Type B pancreatic cell (in vitro differentiated cells): ENCODE measurements at regions not wholly inside any gene's neighbourhood (a gene's known extent, or its start where the extent isn't known, plus 50 kb on each side); places are given as distances from the start of the nearest gene placed in this dataset.

Experiments
- DNase-seq: peaks from one replicate; pipeline ENCODE4 v3.0.0; 2021; ENCODE audit warnings: mixed read lengths; ENCODE audit not compliant: unreplicated experiment; ENCODE audit errors: extremely low spot score
- H3K27ac Mint-ChIP-seq: 2 replicates; pipeline ENCODE4 v1.8.0; 2021; ENCODE audit warnings: mild to moderate bottlenecking, mixed read lengths
- H3K27me3 Mint-ChIP-seq: 2 replicates; pipeline ENCODE4 v1.8.0; 2021; ENCODE audit warnings: mixed read lengths
- H3K36me3 Mint-ChIP-seq: 2 replicates; pipeline ENCODE4 v1.8.0; 2021; ENCODE audit warnings: mixed read lengths
- H3K4me1 Mint-ChIP-seq: one replicate; pipeline ENCODE4 v1.8.0; 2021; ENCODE audit warnings: mixed read lengths; ENCODE audit not compliant: unreplicated experiment
- H3K4me3 Mint-ChIP-seq: 2 replicates; pipeline ENCODE4 v1.8.0; 2021; ENCODE audit warnings: mild to moderate bottlenecking, mixed read lengths
- H3K9me3 Mint-ChIP-seq: 2 replicates; pipeline ENCODE4 v1.8.0; 2021; ENCODE audit warnings: mixed read lengths
- CTCF ChIP-seq: fragments of 200-600 bp; sonication (generic); conservative IDR thresholded peaks from 2 replicates; pipeline ENCODE4 v1.5.0; 2021; ENCODE audit warnings: antibody characterized with exemption, mild to moderate bottlenecking

GRCh38 chr18:46243673-46244072 is 139.5 kb downstream of the HAUS1 start:
- Mint-ChIP-seq H3K9me3 (no peaks in the 10 kb centered on the region), H3K36me3 (peaks cover 9% of the 10 kb centered on the region), H3K27me3 (no peaks in the 10 kb centered on the region), H3K27ac (peak overlapping the region; percentile 24), H3K4me3 (no peak overlapping the region), H3K4me1 (peaks cover under 1% of the 10 kb centered on the region)
- TF ChIP-seq CTCF: no peak
- no peak for DNase-seq

- H3K4me3 Mint-ChIP-seq: no peak overlapping the region
- no peaks in the 10 kb centered on the region for H3K27me3 Mint-ChIP-seq
- H3K4me1 Mint-ChIP-seq: peaks cover 22% of the 10 kb centered on the region
- no peak for TF ChIP-seq CTCF
- DNase-seq: no peak
- no peaks in the 10 kb centered on the region for H3K9me3 Mint-ChIP-seq
- peak overlapping the region; percentile 66 for H3K27ac Mint-ChIP-seq
- peaks cover 22% of the 10 kb centered on the region for H3K36me3 Mint-ChIP-seq
Observed at GRCh38 chr18:46246101-46246500, 141.9 kb downstream of the HAUS1 start.

GRCh38 chr18:46247942-46248341 is 143.8 kb downstream of the HAUS1 start:
- H3K27me3 Mint-ChIP-seq: no peaks in the 10 kb centered on the region
- H3K9me3 Mint-ChIP-seq: no peaks in the 10 kb centered on the region
- H3K4me1 Mint-ChIP-seq: peaks cover 22% of the 10 kb centered on the region
- H3K36me3 Mint-ChIP-seq: peaks cover 22% of the 10 kb centered on the region
- DNase-seq: no peak
- no peak for TF ChIP-seq CTCF
- H3K27ac Mint-ChIP-seq: peak overlapping the region; percentile 97
- H3K4me3 Mint-ChIP-seq: no peak overlapping the region

- TF ChIP-seq CTCF: no peak
- Mint-ChIP-seq H3K36me3 (peaks cover 33% of the 10 kb centered on the region), H3K4me3 (peak overlapping the region; percentile 80), H3K4me1 (peaks cover 22% of the 10 kb centered on the region), H3K27ac (peak overlapping the region; percentile 97), H3K27me3 (no peaks in the 10 kb centered on the region), H3K9me3 (no peaks in the 10 kb centered on the region)
- DNase-seq: no peak
Observed at GRCh38 chr18:46250084-46250811, 146.1 kb downstream of the HAUS1 start.

- no peak for DNase-seq
- Mint-ChIP-seq H3K4me3 (peak overlapping the region; percentile 80), H3K36me3 (peaks cover 32% of the 10 kb centered on the region), H3K27ac (peak overlapping the region; percentile 97), H3K9me3 (no peaks in the 10 kb centered on the region), H3K27me3 (no peaks in the 10 kb centered on the region), H3K4me1 (peaks cover 22% of the 10 kb centered on the region)
- TF ChIP-seq CTCF: no peak
Observed at GRCh38 chr18:46250812-46251173, 146.6 kb downstream of the HAUS1 start.

- no peak overlapping the region for H3K27ac Mint-ChIP-seq
- no peak for DNase-seq
- H3K4me1 Mint-ChIP-seq: peaks cover 22% of the 10 kb centered on the region
- H3K4me3 Mint-ChIP-seq: no peak overlapping the region
- no peak for TF ChIP-seq CTCF
- H3K9me3 Mint-ChIP-seq: no peaks in the 10 kb centered on the region
- H3K27me3 Mint-ChIP-seq: no peaks in the 10 kb centered on the region
- peaks cover 30% of the 10 kb centered on the region for H3K36me3 Mint-ChIP-seq
Observed at GRCh38 chr18:46252759-46253158, 148.6 kb downstream of the HAUS1 start.
